Progenitor cell of endocrine pancreas (in vitro differentiated cells): ENCODE measurements at regions not wholly inside any gene's neighbourhood (a gene's known extent, or its start where the extent isn't known, plus 50 kb on each side); places are given as distances from the start of the nearest gene placed in this dataset.

Experiments
- DNase-seq: peaks from one replicate; pipeline ENCODE4 v3.0.0; 2021; ENCODE audit warnings: low spot score; ENCODE audit not compliant: unreplicated experiment
- H3K27ac Mint-ChIP-seq: 2 replicates; pipeline ENCODE4 v1.8.0; 2021; ENCODE audit warnings: mild to moderate bottlenecking, moderate library complexity, mixed read lengths
- H3K27me3 Mint-ChIP-seq: 2 replicates; pipeline ENCODE4 v1.8.0; 2021; ENCODE audit warnings: mixed read lengths
- H3K36me3 Mint-ChIP-seq: 2 replicates; pipeline ENCODE4 v1.8.0; 2022; ENCODE audit warnings: mixed read lengths; ENCODE audit not compliant: insufficient read depth
- H3K4me1 Mint-ChIP-seq: 2 replicates; pipeline ENCODE4 v1.8.0; 2021; ENCODE audit warnings: low read depth, mixed read lengths
- H3K4me3 Mint-ChIP-seq: 2 replicates; pipeline ENCODE4 v1.8.0; 2021; ENCODE audit warnings: low read depth, mild to moderate bottlenecking, moderate library complexity, mixed read lengths
- H3K9me3 Mint-ChIP-seq: 2 replicates; pipeline ENCODE4 v1.8.0; 2021; ENCODE audit warnings: low read depth, mixed read lengths
- CTCF ChIP-seq: fragments of 200-600 bp; sonication (generic); IDR thresholded peaks from one replicate; pipeline ENCODE4 v1.5.0; 2021; ENCODE audit warnings: antibody characterized with exemption, mild to moderate bottlenecking; ENCODE audit not compliant: unreplicated experiment

- no peak overlapping the region for H3K4me3 Mint-ChIP-seq
- no peak for DNase-seq
- no peaks in the 10 kb centered on the region for H3K9me3 Mint-ChIP-seq
- no peak overlapping the region for H3K27ac Mint-ChIP-seq
- no peak for TF ChIP-seq CTCF
- H3K4me1 Mint-ChIP-seq: no peaks in the 10 kb centered on the region
- H3K27me3 Mint-ChIP-seq: no peaks in the 10 kb centered on the region
- H3K36me3 Mint-ChIP-seq: no peaks in the 10 kb centered on the region
These were observed 329.0 kb upstream of the TMTC4 start for GRCh38 chr13:101003566-101003965.

- no peak for TF ChIP-seq CTCF
- Mint-ChIP-seq H3K4me1 (no peaks in the 10 kb centered on the region), H3K27ac (no peak overlapping the region), H3K4me3 (no peak overlapping the region), H3K9me3 (peaks cover 18% of the 10 kb centered on the region), H3K27me3 (peaks cover 4% of the 10 kb centered on the region), H3K36me3 (no peaks in the 10 kb centered on the region)
- DNase-seq: no peak
These were observed 314.8 kb upstream of the TMTC4 start for GRCh38 chr13:100989392-100989791.

- H3K36me3 Mint-ChIP-seq: no peaks in the 10 kb centered on the region
- H3K27ac Mint-ChIP-seq: no peak overlapping the region
- no peak for DNase-seq
- H3K9me3 Mint-ChIP-seq: peaks cover 18% of the 10 kb centered on the region
- no peak overlapping the region for H3K4me3 Mint-ChIP-seq
- peaks cover 4% of the 10 kb centered on the region for H3K27me3 Mint-ChIP-seq
- no peaks in the 10 kb centered on the region for H3K4me1 Mint-ChIP-seq
- TF ChIP-seq CTCF: no peak
These were observed 314.3 kb upstream of the TMTC4 start for GRCh38 chr13:100988921-100989320.

- no peak for DNase-seq
- no peaks in the 10 kb centered on the region for H3K4me1 Mint-ChIP-seq
- H3K4me3 Mint-ChIP-seq: no peak overlapping the region
- peak overlapping the region; percentile 86 for H3K27ac Mint-ChIP-seq
- no peaks in the 10 kb centered on the region for H3K36me3 Mint-ChIP-seq
- peaks cover 4% of the 10 kb centered on the region for H3K27me3 Mint-ChIP-seq
- TF ChIP-seq CTCF: peak; percentile 9
- peaks cover 15% of the 10 kb centered on the region for H3K9me3 Mint-ChIP-seq
These were observed 313.4 kb upstream of the TMTC4 start for GRCh38 chr13:100987948-100988347.

GRCh38 chr13:100986571-100986970, 312.0 kb upstream of the TMTC4 start:
- H3K9me3 Mint-ChIP-seq: peaks cover 5% of the 10 kb centered on the region
- no peak overlapping the region for H3K4me3 Mint-ChIP-seq
- H3K36me3 Mint-ChIP-seq: no peaks in the 10 kb centered on the region
- H3K4me1 Mint-ChIP-seq: no peaks in the 10 kb centered on the region
- no peak for DNase-seq
- TF ChIP-seq CTCF: no peak
- peaks cover 4% of the 10 kb centered on the region for H3K27me3 Mint-ChIP-seq
- H3K27ac Mint-ChIP-seq: no peak overlapping the region
